ENCODE measurements at regions not wholly inside any gene's neighbourhood (a gene's known extent, or its start where the extent isn't known, plus 50 kb on each side); places are given as distances from the start of the nearest gene placed in this dataset.

DNA sequence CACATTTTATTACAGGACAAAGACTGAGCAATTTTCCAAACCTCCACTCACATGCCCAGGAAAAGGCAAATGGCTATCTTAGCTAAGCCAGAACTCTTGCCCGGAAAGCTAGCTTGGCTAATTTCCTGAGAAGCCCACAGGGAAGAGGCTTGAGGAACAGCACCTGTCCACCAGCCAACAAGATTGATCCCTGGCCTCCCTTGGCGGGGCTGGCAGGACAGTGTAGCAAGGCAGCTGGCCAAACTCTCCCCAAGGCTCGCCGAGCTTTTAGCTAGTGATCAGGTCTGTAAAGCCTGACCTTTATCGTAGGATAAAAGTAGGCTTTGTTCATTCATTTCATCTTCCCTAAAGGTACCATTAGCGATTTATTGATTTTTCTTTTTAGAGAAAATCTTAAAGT, 101.4 kb downstream of the UQCRFS1 start:
- CTCF ChIA-PET, result no interaction called here
- no peaks in the 10 kb centered on the region for H3K36me3 Mint-ChIP-seq
- H3K9me3 Mint-ChIP-seq, result no peaks in the 10 kb centered on the region
- H3K27ac Mint-ChIP-seq, result no peak overlapping the region
- no peaks in the 10 kb centered on the region for H3K27me3 Mint-ChIP-seq
- no peak for DNase-seq
- H3K4me1 Mint-ChIP-seq, result no peaks in the 10 kb centered on the region
- no peak overlapping the region for H3K4me3 Mint-ChIP-seq

DNA sequence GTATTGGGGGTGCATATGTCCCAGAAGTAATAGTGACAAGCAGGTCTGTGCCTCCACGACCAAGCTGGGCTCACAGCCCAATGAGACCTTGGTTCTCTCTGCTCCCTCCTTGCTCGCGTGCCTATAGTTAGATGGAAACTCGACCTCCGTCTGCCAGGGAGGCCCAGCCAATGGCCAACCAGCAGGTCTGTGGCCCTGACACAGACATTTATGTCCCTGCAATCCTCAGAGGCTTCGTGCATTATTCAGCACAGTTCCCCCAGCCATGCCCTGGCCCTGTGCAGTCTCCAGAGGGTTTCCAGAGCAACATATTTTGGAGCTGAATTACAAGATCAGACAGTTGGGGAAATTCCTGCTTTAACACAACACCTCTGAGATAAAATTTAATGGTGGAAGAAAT, 105.1 kb downstream of the UQCRFS1 start:
- H3K27ac Mint-ChIP-seq, result no peak overlapping the region
- H3K9me3 Mint-ChIP-seq, result peaks cover 11% of the 10 kb centered on the region
- no peak overlapping the region for H3K4me3 Mint-ChIP-seq
- no peaks in the 10 kb centered on the region for H3K36me3 Mint-ChIP-seq
- H3K4me1 Mint-ChIP-seq, result no peaks in the 10 kb centered on the region
- no peaks in the 10 kb centered on the region for H3K27me3 Mint-ChIP-seq
- DNase-seq, result no peak
- CTCF ChIA-PET, result no interaction called here

DNA sequence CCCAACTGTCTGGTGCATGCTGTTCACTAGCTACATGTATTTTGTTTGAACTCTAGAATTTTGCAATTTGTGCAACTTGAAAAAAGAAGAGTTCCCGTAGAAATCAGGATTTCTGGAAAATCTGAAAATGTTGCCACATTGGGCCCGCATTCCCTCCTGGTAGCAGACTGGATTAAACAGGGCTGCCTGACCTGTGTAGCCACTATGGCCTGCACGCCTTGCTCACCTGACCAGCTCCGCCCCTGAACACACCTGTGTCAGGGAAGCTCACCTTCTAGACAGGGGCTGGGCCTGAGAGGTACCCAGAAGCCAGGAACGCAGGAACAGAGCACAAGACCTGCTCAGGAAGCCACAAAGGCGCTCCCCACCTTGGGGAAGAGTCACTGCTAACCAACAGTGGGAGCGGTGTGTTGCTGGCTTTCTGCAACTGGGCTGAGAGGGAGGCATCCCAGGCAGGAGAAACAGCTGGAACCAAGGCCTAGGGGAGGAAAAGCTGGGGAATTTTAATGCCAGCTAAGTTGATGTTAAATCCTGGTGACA, 106.5 kb downstream of the UQCRFS1 start:
- Mint-ChIP-seq H3K27ac (no peak overlapping the region), H3K36me3 (no peaks in the 10 kb centered on the region), H3K4me3 (no peak overlapping the region), H3K27me3 (no peaks in the 10 kb centered on the region), H3K9me3 (peaks cover 11% of the 10 kb centered on the region), H3K4me1 (no peaks in the 10 kb centered on the region)
- CTCF ChIA-PET, result no interaction called here
- no peak for DNase-seq

DNA sequence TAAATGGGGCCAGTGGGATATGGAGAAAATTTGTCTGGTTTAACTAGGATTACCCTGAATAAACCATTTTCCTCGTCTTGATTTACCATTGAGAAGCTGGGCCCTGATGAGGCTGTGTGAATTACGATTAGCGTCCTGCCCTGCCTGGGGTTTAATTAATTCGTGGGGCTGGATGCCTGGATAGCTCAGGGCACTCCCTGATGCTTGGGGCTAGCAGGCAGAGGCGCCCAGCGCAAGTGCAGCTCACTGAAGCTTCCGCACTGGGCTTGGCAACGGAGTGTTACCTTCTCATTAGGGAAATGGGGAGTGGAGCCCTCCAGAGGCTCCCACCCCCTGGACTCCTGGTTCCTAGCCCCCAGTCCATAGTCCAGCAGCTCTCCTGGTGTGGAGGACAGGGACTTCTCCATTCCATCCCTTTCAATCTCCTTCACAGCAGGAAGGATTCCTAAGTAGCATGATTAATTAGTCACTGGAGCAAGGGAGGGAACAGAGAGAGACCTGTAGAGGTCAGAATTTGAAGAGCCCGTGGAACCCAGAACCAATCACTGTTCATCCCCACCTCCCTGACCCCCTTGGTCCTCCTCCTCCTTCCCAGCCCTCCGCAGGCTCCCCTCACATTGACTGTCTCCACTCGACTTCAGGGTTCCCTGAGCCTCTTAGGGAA, 107.2 kb downstream of the UQCRFS1 start:
- peaks cover 11% of the 10 kb centered on the region for H3K9me3 Mint-ChIP-seq
- DNase-seq, result no peak
- CTCF ChIA-PET, result no interaction called here
- H3K27ac Mint-ChIP-seq, result no peak overlapping the region
- no peaks in the 10 kb centered on the region for H3K4me1 Mint-ChIP-seq
- no peak overlapping the region for H3K4me3 Mint-ChIP-seq
- H3K36me3 Mint-ChIP-seq, result no peaks in the 10 kb centered on the region
- no peaks in the 10 kb centered on the region for H3K27me3 Mint-ChIP-seq

DNA sequence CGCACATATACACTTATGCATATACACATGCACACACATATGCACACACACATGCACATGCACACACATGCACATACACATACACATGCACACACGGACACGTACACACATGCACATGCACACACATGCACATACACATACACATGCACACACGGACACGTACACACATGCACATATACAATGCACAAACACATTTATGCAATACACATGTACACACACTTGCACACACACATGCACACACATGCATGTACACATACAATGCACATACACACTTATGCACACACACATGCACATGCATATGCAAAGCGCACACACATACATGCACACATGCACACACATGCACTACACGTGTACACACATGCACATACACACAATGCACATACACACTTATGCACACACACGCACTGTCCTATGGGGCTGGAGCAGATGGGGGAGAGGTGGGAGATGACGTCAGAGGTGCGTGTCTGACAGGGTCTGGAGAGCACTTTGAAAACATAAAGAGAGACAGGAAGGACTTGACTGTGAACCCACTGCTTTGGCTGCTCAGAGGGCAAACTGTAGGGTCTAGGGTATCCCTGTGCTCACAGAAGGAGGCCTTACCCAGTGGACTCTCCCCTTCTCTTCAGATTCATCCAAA, 108.2 kb downstream of the UQCRFS1 start:
- Mint-ChIP-seq H3K27ac (no peak overlapping the region), H3K4me3 (no peak overlapping the region), H3K9me3 (peaks cover 11% of the 10 kb centered on the region), H3K36me3 (no peaks in the 10 kb centered on the region), H3K27me3 (no peaks in the 10 kb centered on the region), H3K4me1 (no peaks in the 10 kb centered on the region)
- CTCF ChIA-PET, result no interaction called here
- DNase-seq, result no peak

DNA sequence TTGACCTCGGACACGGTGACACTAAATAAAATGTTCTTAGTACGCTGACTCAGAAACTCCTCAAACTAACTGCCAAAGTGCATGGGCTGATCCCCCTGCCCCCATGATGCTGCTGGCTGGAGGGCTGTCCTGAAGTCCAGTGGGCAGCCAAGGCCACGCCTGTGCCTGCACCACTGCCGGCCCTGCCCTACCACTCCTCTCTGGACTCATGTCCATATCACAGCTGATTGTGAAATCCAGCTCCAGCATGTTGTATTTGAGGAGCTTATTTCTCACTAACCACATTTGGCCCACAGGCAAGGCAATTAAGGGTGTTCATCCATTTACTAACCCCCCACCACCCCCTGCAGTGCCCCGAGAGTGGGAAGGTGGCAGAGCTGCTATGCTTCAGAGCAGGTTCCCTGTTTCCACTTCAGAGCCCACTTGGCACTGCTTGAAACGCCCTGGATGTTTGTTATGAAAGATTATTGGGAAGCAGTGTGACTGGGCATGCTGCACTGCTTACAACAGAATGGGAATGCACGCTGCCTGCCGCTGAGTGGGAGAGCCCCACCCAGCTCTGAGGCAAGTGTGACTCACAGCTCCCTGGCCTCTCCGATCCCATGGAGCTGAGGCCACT, 114.0 kb downstream of the UQCRFS1 start:
- no peaks in the 10 kb centered on the region for H3K27me3 Mint-ChIP-seq
- H3K4me3 Mint-ChIP-seq, result no peak overlapping the region
- H3K4me1 Mint-ChIP-seq, result no peaks in the 10 kb centered on the region
- CTCF ChIA-PET, result no interaction called here
- H3K27ac Mint-ChIP-seq, result no peak overlapping the region
- H3K36me3 Mint-ChIP-seq, result no peaks in the 10 kb centered on the region
- H3K9me3 Mint-ChIP-seq, result peaks cover under 1% of the 10 kb centered on the region
- no peak for DNase-seq

DNA sequence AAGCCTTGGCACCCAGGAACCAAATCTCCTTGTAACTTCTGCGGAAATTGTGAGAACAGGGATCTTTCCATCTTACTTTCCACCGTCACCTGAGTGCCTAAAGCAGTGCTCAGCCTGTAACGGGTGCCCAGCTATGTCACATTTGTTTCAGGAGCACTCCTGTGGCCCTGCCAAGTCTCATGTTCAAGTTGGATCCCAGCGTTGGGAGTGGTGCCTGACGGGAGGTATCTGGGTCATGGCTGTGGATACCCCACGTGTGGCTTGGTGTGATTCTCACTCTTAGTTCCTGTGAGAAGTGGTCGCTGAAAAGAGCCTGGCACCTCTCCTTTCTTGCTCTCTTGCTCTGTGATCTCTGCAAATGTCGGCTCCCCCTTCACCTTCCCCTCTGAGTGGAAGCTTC, 114.9 kb downstream of the UQCRFS1 start:
- no peak for DNase-seq
- H3K4me1 Mint-ChIP-seq, result no peaks in the 10 kb centered on the region
- H3K27ac Mint-ChIP-seq, result no peak overlapping the region
- no peaks in the 10 kb centered on the region for H3K36me3 Mint-ChIP-seq
- CTCF ChIA-PET, result no interaction called here
- no peak overlapping the region for H3K4me3 Mint-ChIP-seq
- H3K27me3 Mint-ChIP-seq, result no peaks in the 10 kb centered on the region
- no peaks in the 10 kb centered on the region for H3K9me3 Mint-ChIP-seq

GRCh38 chr19:29096896-29097295, 116.1 kb downstream of the UQCRFS1 start:
- Mint-ChIP-seq H3K4me1 (no peaks in the 10 kb centered on the region), H3K27ac (no peak overlapping the region), H3K36me3 (no peaks in the 10 kb centered on the region)

GRCh38 chr19:29093553-29093908, 119.4 kb downstream of the UQCRFS1 start:
- Mint-ChIP-seq H3K36me3 (no peaks in the 10 kb centered on the region), H3K9me3 (no peaks in the 10 kb centered on the region), H3K27me3 (no peaks in the 10 kb centered on the region), H3K4me1 (no peaks in the 10 kb centered on the region), H3K4me3 (no peak overlapping the region), H3K27ac (no peak overlapping the region)
- CTCF ChIA-PET, result no interaction called here
- DNase-seq, result no peak

More at GRCh38 chr19:29096896-29097295, 116.1 kb downstream of the UQCRFS1 start:
- Mint-ChIP-seq H3K4me3 (no peak overlapping the region), H3K9me3 (no peaks in the 10 kb centered on the region), H3K27me3 (no peaks in the 10 kb centered on the region)
- CTCF ChIA-PET, result no interaction called here
- DNase-seq, result no peak

- CTCF ChIA-PET, result interaction anchor here (0.5 kb wide), 1 partner anchor 21 kb away, joined by 4 read pairs; no protein-coding TSS in a partner anchor
- Mint-ChIP-seq H3K9me3 (no peaks in the 10 kb centered on the region), H3K27ac (no peak overlapping the region), H3K4me3 (no peak overlapping the region), H3K27me3 (no peaks in the 10 kb centered on the region), H3K4me1 (no peaks in the 10 kb centered on the region), H3K36me3 (no peaks in the 10 kb centered on the region)
- DNase-seq, result no peak
Measured at GRCh38 chr19:29092712-29093552, 120.0 kb downstream of the UQCRFS1 start.

GRCh38 chr19:29090783-29091526, 122.0 kb downstream of the UQCRFS1 start:
- H3K36me3 Mint-ChIP-seq, result no peaks in the 10 kb centered on the region
- CTCF ChIA-PET, result no interaction called here
- no peak overlapping the region for H3K27ac Mint-ChIP-seq
- no peak for DNase-seq
- no peak overlapping the region for H3K4me3 Mint-ChIP-seq
- no peaks in the 10 kb centered on the region for H3K4me1 Mint-ChIP-seq
- no peaks in the 10 kb centered on the region for H3K27me3 Mint-ChIP-seq
- H3K9me3 Mint-ChIP-seq, result no peaks in the 10 kb centered on the region

GRCh38 chr19:29089315-29089870, 123.6 kb downstream of the UQCRFS1 start:
- H3K36me3 Mint-ChIP-seq, result no peaks in the 10 kb centered on the region
- H3K4me3 Mint-ChIP-seq, result no peak overlapping the region
- CTCF ChIA-PET, result no interaction called here
- no peaks in the 10 kb centered on the region for H3K9me3 Mint-ChIP-seq
- H3K27me3 Mint-ChIP-seq, result no peaks in the 10 kb centered on the region
- H3K27ac Mint-ChIP-seq, result no peak overlapping the region
- DNase-seq, result no peak
- H3K4me1 Mint-ChIP-seq, result no peaks in the 10 kb centered on the region

GRCh38 chr19:29088761-29089160, 124.2 kb downstream of the UQCRFS1 start:
- no peaks in the 10 kb centered on the region for H3K4me1 Mint-ChIP-seq
- no peak overlapping the region for H3K27ac Mint-ChIP-seq
- no peak for DNase-seq
- no peaks in the 10 kb centered on the region for H3K9me3 Mint-ChIP-seq
- no peaks in the 10 kb centered on the region for H3K27me3 Mint-ChIP-seq
- no peak overlapping the region for H3K4me3 Mint-ChIP-seq
- no peaks in the 10 kb centered on the region for H3K36me3 Mint-ChIP-seq
- CTCF ChIA-PET, result no interaction called here

- Mint-ChIP-seq H3K4me3 (no peak overlapping the region), H3K4me1 (no peaks in the 10 kb centered on the region), H3K27me3 (no peaks in the 10 kb centered on the region), H3K9me3 (no peaks in the 10 kb centered on the region), H3K36me3 (no peaks in the 10 kb centered on the region), H3K27ac (no peak overlapping the region)
- CTCF ChIA-PET, result interaction anchor here (0.7 kb wide), 1 partner anchor 938 kb away, joined by 3 read pairs; no protein-coding TSS in a partner anchor
- no peak for DNase-seq
Measured at GRCh38 chr19:29086646-29087045, 126.3 kb downstream of the UQCRFS1 start.
